C4-2B (cell line): ENCODE measurements at regions not wholly inside any gene's neighbourhood (a gene's known extent, or its start where the extent isn't known, plus 50 kb on each side); places are given as distances from the start of the nearest gene placed in this dataset.

Experiments
- CTCF ChIP-seq: fragments of 450-650 bp; conservative IDR thresholded peaks from 2 replicates; pipeline ENCODE4 v1.5.1; 2017; ENCODE audit warnings: mild to moderate bottlenecking
- ZFX ChIP-seq: fragments of 450-650 bp; IDR thresholded peaks from 2 replicates; pipeline ENCODE4 v1.6.1; 2017

- no peak for TF ChIP-seq CTCF
- no peak for TF ChIP-seq ZFX
Observed at GRCh38 chr5:56291661-56292374, 58.7 kb upstream of the ANKRD55 start.
